ENCODE measurements at regions not wholly inside any gene's neighbourhood (a gene's known extent, or its start where the extent isn't known, plus 50 kb on each side); places are given as distances from the start of the nearest gene placed in this dataset.

DNA sequence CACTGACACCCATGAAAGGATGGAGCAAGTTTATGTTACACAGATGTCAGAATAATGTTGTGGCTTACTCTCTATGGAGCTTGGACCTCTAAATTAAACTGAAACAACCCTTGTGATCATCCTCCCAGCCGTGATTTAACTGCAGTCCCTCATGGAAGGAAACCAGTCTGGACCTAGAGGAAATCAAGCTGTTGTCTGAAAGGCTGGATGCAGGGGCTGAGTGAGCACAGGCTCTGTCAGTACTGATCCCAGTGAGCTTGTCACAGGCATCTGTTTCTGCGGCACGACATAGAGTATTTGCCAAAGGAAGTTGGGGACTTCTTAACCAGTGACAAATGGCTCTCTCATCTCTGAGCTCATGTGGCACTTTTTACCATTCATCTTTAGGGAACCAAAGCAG lies 282.9 kb upstream of the MAP3K1 start:
- Histone ChIP-seq H4K20me1 (ENCODE audit: insufficient read depth, poor library complexity, severe bottlenecking) (no peaks in the 10 kb centered on the region), H3K36me3 (replicated peaks; ENCODE audit: insufficient read depth, low read depth) (no peaks in the 10 kb centered on the region), H3K4me3 (no peak overlapping the region), H2AFZ (no peak overlapping the region), H3K79me2 (no peaks in the 10 kb centered on the region), H3K4me2 (no peak overlapping the region), H3K9me2 (replicated peaks; ENCODE audit: insufficient read depth) (no peaks in the 10 kb centered on the region), H3K9me3 (ENCODE audit: low read depth) (no peaks in the 10 kb centered on the region), H3K4me1 (ENCODE audit: insufficient read depth) (peaks cover 25% of the 10 kb centered on the region), H3K27ac (no peak overlapping the region), H3K27me3 (no peaks in the 10 kb centered on the region)
- no peak for DNase-seq (ENCODE audit: low spot score)
- TF ChIP-seq EZH2 (IDR thresholded peaks at IDR 0.05; ENCODE audit: borderline replicate concordance) (no peak), EZH2phosphoT487 (IDR thresholded peaks at IDR 0.05; ENCODE audit: low read depth, severe bottlenecking, unreplicated experiment) (no peak)
- TF ChIP-seq, protein P1, sequence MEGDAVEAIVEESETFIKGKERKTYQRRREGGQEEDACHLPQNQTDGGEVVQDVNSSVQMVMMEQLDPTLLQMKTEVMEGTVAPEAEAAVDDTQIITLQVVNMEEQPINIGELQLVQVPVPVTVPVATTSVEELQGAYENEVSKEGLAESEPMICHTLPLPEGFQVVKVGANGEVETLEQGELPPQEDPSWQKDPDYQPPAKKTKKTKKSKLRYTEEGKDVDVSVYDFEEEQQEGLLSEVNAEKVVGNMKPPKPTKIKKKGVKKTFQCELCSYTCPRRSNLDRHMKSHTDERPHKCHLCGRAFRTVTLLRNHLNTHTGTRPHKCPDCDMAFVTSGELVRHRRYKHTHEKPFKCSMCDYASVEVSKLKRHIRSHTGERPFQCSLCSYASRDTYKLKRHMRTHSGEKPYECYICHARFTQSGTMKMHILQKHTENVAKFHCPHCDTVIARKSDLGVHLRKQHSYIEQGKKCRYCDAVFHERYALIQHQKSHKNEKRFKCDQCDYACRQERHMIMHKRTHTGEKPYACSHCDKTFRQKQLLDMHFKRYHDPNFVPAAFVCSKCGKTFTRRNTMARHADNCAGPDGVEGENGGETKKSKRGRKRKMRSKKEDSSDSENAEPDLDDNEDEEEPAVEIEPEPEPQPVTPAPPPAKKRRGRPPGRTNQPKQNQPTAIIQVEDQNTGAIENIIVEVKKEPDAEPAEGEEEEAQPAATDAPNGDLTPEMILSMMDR (IDR thresholded peaks at IDR 0.05; ENCODE audit: poor library complexity): no peak
- 37% methylated on average over 3 of the region's 3 CpGs for WGBS (ENCODE audit: low lambda C conversion rate, missing lambda C conversion rate)

DNA sequence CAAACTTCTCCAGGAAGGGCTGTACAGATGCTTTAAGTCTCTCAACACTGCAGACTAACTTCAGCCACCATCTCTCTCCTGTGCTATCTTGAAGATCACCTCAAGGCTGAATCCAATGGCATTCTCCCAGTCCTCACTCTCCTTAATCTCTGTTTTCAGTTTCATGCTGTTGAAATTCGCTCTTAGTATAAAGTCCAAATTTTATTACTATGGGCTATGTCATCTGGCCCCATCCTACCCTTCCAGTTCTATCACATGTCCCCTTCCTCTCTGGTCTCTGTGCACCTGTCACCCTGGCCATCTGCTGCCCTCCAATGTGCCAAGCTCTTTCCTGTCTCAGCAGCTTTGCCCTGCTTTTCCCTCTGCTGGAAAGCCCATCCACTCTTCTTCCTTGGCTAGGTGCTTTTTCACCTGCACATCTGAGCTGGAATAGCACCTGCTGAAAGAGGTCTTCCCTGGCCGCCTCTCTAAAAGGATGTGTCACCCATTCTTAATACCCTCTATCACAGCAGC lies 284.7 kb upstream of the MAP3K1 start:
- H3K27ac ChIP-seq: peak overlapping the region; percentile 53
- TF ChIP-seq, protein P1 (IDR thresholded peaks at IDR 0.05; ENCODE audit: poor library complexity): no peak
- TF ChIP-seq EZH2 (IDR thresholded peaks at IDR 0.05; ENCODE audit: borderline replicate concordance) (no peak), EZH2phosphoT487 (IDR thresholded peaks at IDR 0.05; ENCODE audit: low read depth, severe bottlenecking, unreplicated experiment) (no peak)
- H3K4me2 ChIP-seq: no peak overlapping the region

DNA sequence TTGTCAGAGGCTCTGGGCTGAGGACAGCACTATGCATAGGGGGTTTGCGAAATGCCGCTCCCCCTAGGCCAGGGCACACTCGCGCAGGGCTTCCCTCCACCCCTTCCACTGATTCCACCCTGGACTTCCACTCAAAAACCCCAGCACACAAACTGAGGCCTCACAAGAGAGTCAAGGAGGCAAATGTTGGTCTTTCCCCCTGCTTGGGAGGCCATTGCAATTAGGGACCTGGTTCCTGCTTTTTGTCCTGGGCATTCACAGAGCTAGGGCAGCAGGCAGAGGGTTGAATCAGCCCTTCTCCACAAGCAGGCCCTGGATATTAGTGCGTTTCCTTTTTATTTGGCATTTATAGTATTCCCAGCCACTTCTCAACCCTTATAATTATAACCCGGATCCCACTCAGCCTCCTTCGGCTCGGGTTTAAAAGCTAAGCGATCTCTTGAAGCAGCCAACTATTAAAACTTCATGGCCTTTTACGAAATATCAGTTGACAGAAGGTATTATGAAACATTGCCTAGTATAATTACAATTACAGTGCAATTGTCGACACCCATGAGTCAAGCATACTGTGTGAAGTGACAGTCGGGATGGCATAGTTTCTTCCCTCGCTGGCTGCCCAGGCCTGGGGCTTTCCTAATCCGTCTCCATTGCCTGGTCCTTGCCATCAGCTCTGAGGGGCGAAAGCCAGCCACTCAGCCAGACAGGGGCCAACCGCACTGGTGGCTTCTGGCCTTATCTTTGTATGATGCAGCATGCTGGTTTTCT lies 285.5 kb upstream of the MAP3K1 start:
- Histone ChIP-seq H3K27me3 (no peaks in the 10 kb centered on the region), H3K9me2 (replicated peaks; ENCODE audit: insufficient read depth) (no peaks in the 10 kb centered on the region), H3K4me3 (no peak overlapping the region), H3K4me2 (no peak overlapping the region), H2AFZ (no peak overlapping the region), H3K9me3 (ENCODE audit: low read depth) (no peaks in the 10 kb centered on the region), H3K4me1 (ENCODE audit: insufficient read depth) (peaks cover 25% of the 10 kb centered on the region), H4K20me1 (ENCODE audit: insufficient read depth, poor library complexity, severe bottlenecking) (no peaks in the 10 kb centered on the region), H3K79me2 (no peaks in the 10 kb centered on the region), H3K27ac (peak overlapping the region; percentile 26), H3K36me3 (replicated peaks; ENCODE audit: insufficient read depth, low read depth) (no peaks in the 10 kb centered on the region)
- 73% methylated on average over 16 of the region's 16 CpGs for WGBS (ENCODE audit: low lambda C conversion rate, missing lambda C conversion rate)
- DNase-seq (ENCODE audit: low spot score): no peak
- TF ChIP-seq, protein P1 (IDR thresholded peaks at IDR 0.05; ENCODE audit: poor library complexity): no peak
- TF ChIP-seq EZH2phosphoT487 (IDR thresholded peaks at IDR 0.05; ENCODE audit: low read depth, severe bottlenecking, unreplicated experiment): no peak
- no peak for TF ChIP-seq EZH2 (IDR thresholded peaks at IDR 0.05; ENCODE audit: borderline replicate concordance)

More for the DNA sequence above, 284.7 kb upstream of the MAP3K1 start:
- no peaks in the 10 kb centered on the region for H3K36me3 ChIP-seq (replicated peaks; ENCODE audit: insufficient read depth, low read depth)
- 94% methylated on average over 2 of the region's 2 CpGs for WGBS (ENCODE audit: low lambda C conversion rate, missing lambda C conversion rate)
- no peak overlapping the region for H3K4me3 ChIP-seq
- no peaks in the 10 kb centered on the region for H4K20me1 ChIP-seq (ENCODE audit: insufficient read depth, poor library complexity, severe bottlenecking)
- no peak overlapping the region for H2AFZ ChIP-seq
- no peaks in the 10 kb centered on the region for H3K27me3 ChIP-seq
- H3K9me3 ChIP-seq (ENCODE audit: low read depth): no peaks in the 10 kb centered on the region
- no peak for DNase-seq (ENCODE audit: low spot score)
- no peaks in the 10 kb centered on the region for H3K9me2 ChIP-seq (replicated peaks; ENCODE audit: insufficient read depth)
- H3K4me1 ChIP-seq (ENCODE audit: insufficient read depth): peaks cover 25% of the 10 kb centered on the region
- H3K79me2 ChIP-seq: no peaks in the 10 kb centered on the region
